ENCODE measurements at regions not wholly inside any gene's neighbourhood (a gene's known extent, or its start where the extent isn't known, plus 50 kb on each side); places are given as distances from the start of the nearest gene placed in this dataset.

GRCh38 chr5:97676608-97677007, 493.6 kb upstream of the RIOK2 start:
- intact Hi-C loops (cut with DNase I): no loop called here
- H3K4me1 ChIP-seq: no peaks in the 10 kb centered on the region
- no peak for DNase-seq
- H3K27me3 ChIP-seq (ENCODE audit: insufficient read depth in 3 of 3, low read length in 2 of 3): no peaks in the 10 kb centered on the region
- no peak overlapping the region for H3K4me3 ChIP-seq
- no peaks in the 10 kb centered on the region for H3K36me3 ChIP-seq (ENCODE audit: insufficient read depth in 1 of 2, low read depth in 1 of 2)
- no peaks in the 10 kb centered on the region for H3K9me3 ChIP-seq
- no peak for ATAC-seq
- TF ChIP-seq CTCF (IDR thresholded peaks at IDR 0.05): no peak
- no peak overlapping the region for H3K27ac ChIP-seq
- WGBS, 3 donors: 92 to 96% (median 94%) methylated on average over 3 of the region's 3 CpGs

DNA sequence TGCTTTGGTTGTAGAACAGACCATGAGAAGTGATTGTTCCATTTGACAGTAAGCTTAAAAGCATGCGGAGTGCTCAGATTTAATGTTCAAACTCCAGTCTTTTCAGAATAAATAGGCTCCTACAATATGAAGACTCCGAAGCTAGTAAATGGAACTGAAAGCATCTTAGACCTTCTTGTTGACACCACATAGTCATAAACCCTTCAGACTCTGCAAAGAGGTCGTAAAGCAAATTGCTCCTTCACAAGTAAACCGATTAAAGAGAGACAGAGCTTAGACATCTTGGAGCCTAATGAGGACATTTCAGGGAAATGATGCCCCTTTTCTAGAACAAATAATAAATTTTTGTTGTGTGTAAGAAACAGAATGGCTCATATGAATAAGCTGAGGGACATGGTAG, 511.0 kb upstream of the RIOK2 start:
- H3K4me3 ChIP-seq: no peak overlapping the region
- ATAC-seq (no peak), DNase-seq (no peak)
- WGBS, 3 donors: 64 to 68% (median 68%) methylated on average over 4 of the region's 4 CpGs
- H3K27me3 ChIP-seq (ENCODE audit: insufficient read depth in 3 of 3, low read length in 2 of 3): no peaks in the 10 kb centered on the region
- H3K36me3 ChIP-seq (ENCODE audit: insufficient read depth in 1 of 2, low read depth in 1 of 2): no peaks in the 10 kb centered on the region
- H3K4me1 ChIP-seq: no peaks in the 10 kb centered on the region
- intact Hi-C loops (cut with DNase I): no loop called here
- no peaks in the 10 kb centered on the region for H3K9me3 ChIP-seq
- no peak overlapping the region for H3K27ac ChIP-seq
- TF ChIP-seq CTCF (IDR thresholded peaks at IDR 0.05): no peak

DNA sequence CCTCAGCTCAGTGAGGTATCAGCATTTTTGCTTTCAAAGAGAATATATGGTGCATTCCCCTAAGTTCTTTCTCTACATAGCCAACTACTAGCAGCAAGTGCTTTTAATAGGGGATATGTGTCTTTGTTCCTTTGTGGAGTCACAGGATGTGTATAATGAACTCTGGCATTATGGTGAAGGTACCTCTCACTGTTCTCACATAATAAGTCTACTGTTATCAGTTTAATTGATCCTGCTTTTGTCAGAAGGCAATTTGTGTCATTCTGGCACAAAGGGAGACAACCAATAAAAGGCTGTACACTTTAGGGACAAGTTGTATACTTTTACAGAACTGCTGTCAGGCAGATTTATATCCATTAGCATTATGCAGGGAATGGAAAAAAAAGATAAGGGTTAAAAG, 531.4 kb upstream of the RIOK2 start:
- no peaks in the 10 kb centered on the region for H3K36me3 ChIP-seq (ENCODE audit: insufficient read depth in 1 of 2, low read depth in 1 of 2)
- ATAC-seq: no peak
- no peaks in the 10 kb centered on the region for H3K4me1 ChIP-seq
- H3K4me3 ChIP-seq: no peak overlapping the region
- no peak overlapping the region for H3K27ac ChIP-seq
- H3K27me3 ChIP-seq (ENCODE audit: insufficient read depth in 3 of 3, low read length in 2 of 3): no peaks in the 10 kb centered on the region
- DNase-seq: no peak
- TF ChIP-seq CTCF (IDR thresholded peaks at IDR 0.05): no peak
- intact Hi-C loops (cut with DNase I): no loop called here
- no peaks in the 10 kb centered on the region for H3K9me3 ChIP-seq

GRCh38 chr5:97726106-97726505, 543.1 kb upstream of the RIOK2 start:
- no peak for DNase-seq
- Histone ChIP-seq H3K9me3 (no peaks in the 10 kb centered on the region), H3K4me3 (no peak overlapping the region), H3K27me3 (ENCODE audit: insufficient read depth in 3 of 3, low read length in 2 of 3) (no peaks in the 10 kb centered on the region), H3K36me3 (ENCODE audit: insufficient read depth in 1 of 2, low read depth in 1 of 2) (no peaks in the 10 kb centered on the region), H3K27ac (no peak overlapping the region), H3K4me1 (no peaks in the 10 kb centered on the region)
- no peak for ATAC-seq
- WGBS, 3 donors: 47 to 86% (median 52%) methylated on average over 1 of the region's 1 CpG
- intact Hi-C loops (cut with DNase I): no loop called here
- TF ChIP-seq CTCF (IDR thresholded peaks at IDR 0.05): no peak

- Histone ChIP-seq H3K27me3 (ENCODE audit: insufficient read depth in 3 of 3, low read length in 2 of 3) (no peaks in the 10 kb centered on the region), H3K4me1 (no peaks in the 10 kb centered on the region), H3K4me3 (no peak overlapping the region), H3K36me3 (ENCODE audit: insufficient read depth in 1 of 2, low read depth in 1 of 2) (no peaks in the 10 kb centered on the region), H3K27ac (no peak overlapping the region), H3K9me3 (no peaks in the 10 kb centered on the region)
- intact Hi-C loops (cut with DNase I): no loop called here
- no peak for ATAC-seq
- 70 to 80% (median 72%) methylated on average over 7 of the region's 7 CpGs for WGBS, 3 donors
- DNase-seq: no peak
- TF ChIP-seq CTCF (IDR thresholded peaks at IDR 0.05): no peak
These were observed 545.9 kb upstream of the RIOK2 start for GRCh38 chr5:97728920-97729319.
